Liver (tissue), 8 donors: ENCODE measurements at regions not wholly inside any gene's neighbourhood (a gene's known extent, or its start where the extent isn't known, plus 50 kb on each side); places are given as distances from the start of the nearest gene placed in this dataset.

Experiments used
- DNase-seq: peaks from one replicate; pipeline ENCODE4 v3.0.0-alpha.2; 2017; ENCODE audit warnings: low spot score
- H3K27ac ChIP-seq, 2 donors: one replicate each; pipeline ENCODE4 v1.7.0; 2013; ENCODE audit warnings: inconsistent platforms in 2 of 2, low read length in 2 of 2, control low read depth in 1 of 2, low read depth in 1 of 2, mild to moderate bottlenecking in 1 of 2
- H3K27me3 ChIP-seq, 4 donors: one replicate each; pipeline versions ENCODE4 v1.6.1 to v1.7.0; 2013; ENCODE audit warnings: low read length in 3 of 4, inconsistent platforms in 1 of 4, mild to moderate bottlenecking in 1 of 4, moderate library complexity in 1 of 4; ENCODE audit not compliant: control insufficient read depth in 4 of 4, insufficient read depth in 4 of 4
- H3K36me3 ChIP-seq, 4 donors: one replicate each; pipeline versions ENCODE4 v1.6.1 to v1.7.0; 2013; ENCODE audit warnings: low read length in 3 of 4, mild to moderate bottlenecking in 3 of 4, low read depth in 1 of 4, moderate library complexity in 1 of 4; ENCODE audit not compliant: control insufficient read depth in 4 of 4, insufficient read depth in 3 of 4
- H3K4me1 ChIP-seq, 4 donors: one replicate each; pipeline versions ENCODE4 v1.6.1 to v1.7.0; 2013; ENCODE audit warnings: low read length in 3 of 4, mild to moderate bottlenecking in 3 of 4, moderate library complexity in 1 of 4; ENCODE audit not compliant: control insufficient read depth in 4 of 4, insufficient read depth in 4 of 4
- H3K4me3 ChIP-seq, 3 donors: one replicate each; pipeline versions ENCODE4 v1.6.1 to v1.7.0; 2013; ENCODE audit warnings: low read length in 3 of 3, control low read depth in 1 of 3, low read depth in 1 of 3, mild to moderate bottlenecking in 1 of 3
- H3K9ac ChIP-seq, 2 donors: one replicate each; pipeline ENCODE4 v1.7.0; 2013; ENCODE audit warnings: low read length in 2 of 2, mild to moderate bottlenecking in 2 of 2, moderate library complexity in 2 of 2, control low read depth in 1 of 2, low read depth in 1 of 2
- H3K9me3 ChIP-seq, 4 donors: one replicate each; pipeline versions ENCODE4 v1.6.1 to v1.7.0; 2013; ENCODE audit warnings: low read length in 3 of 4; ENCODE audit not compliant: control insufficient read depth in 4 of 4
- EGR1 ChIP-seq, 2 donors: IDR thresholded peaks; 2 replicates each; pipeline ENCODE4 v1.6.1; 2016 to 2018; ENCODE audit warnings: antibody characterized with exemption in 2 of 2, low read depth in 2 of 2
- FOXA1 ChIP-seq: IDR thresholded peaks from 2 replicates; pipeline ENCODE4 v1.6.1; 2016; ENCODE audit warnings: antibody characterized with exemption
- FOXA2 ChIP-seq: IDR thresholded peaks from 2 replicates; pipeline ENCODE4 v1.6.1; 2016; ENCODE audit warnings: antibody characterized with exemption
- GABPA ChIP-seq, 2 donors: IDR thresholded peaks in 1 of 2; conservative IDR thresholded peaks in 1 of 2; 2 replicates each; pipeline ENCODE4 v1.6.1; 2016; ENCODE audit warnings: antibody characterized with exemption in 2 of 2, mild to moderate bottlenecking in 1 of 2, moderate library complexity in 1 of 2
- HNF4A ChIP-seq, 2 donors: conservative IDR thresholded peaks; 2 replicates each; pipeline ENCODE4 v1.6.1; 2016; ENCODE audit warnings: antibody characterized with exemption in 2 of 2, mild to moderate bottlenecking in 2 of 2
- HNF4G ChIP-seq: IDR thresholded peaks from 2 replicates; pipeline ENCODE4 v1.6.1; 2016; ENCODE audit warnings: antibody characterized with exemption
- JUND ChIP-seq, 2 donors: IDR thresholded peaks; 2 replicates each; pipeline ENCODE4 v1.6.1; 2016; ENCODE audit warnings: antibody characterized with exemption in 2 of 2
- NR2F2 ChIP-seq: IDR thresholded peaks from 2 replicates; pipeline ENCODE4 v1.6.1; 2016; ENCODE audit warnings: antibody characterized with exemption
- RAD21 ChIP-seq, 2 donors: IDR thresholded peaks; 2 replicates each; pipeline ENCODE4 v1.6.1; 2016; ENCODE audit warnings: antibody characterized with exemption in 2 of 2, mild to moderate bottlenecking in 2 of 2
- SP1 ChIP-seq: IDR thresholded peaks from 2 replicates; pipeline ENCODE4 v1.6.1; 2018; ENCODE audit warnings: antibody characterized with exemption, mild to moderate bottlenecking
- YY1 ChIP-seq: IDR thresholded peaks from 2 replicates; pipeline ENCODE4 v1.6.1; 2016; ENCODE audit warnings: antibody characterized with exemption, mild to moderate bottlenecking
- WGBS: extraction: QIAGEN DNeasy Blood & Tissue Kit; methylation state at CpG from one replicate; pipeline ENCODE4 v1.1.7; 2013; 5-methylcytosine and 5-hydroxymethylcytosine counted together
- TF ChIP-seq, protein P1 (sequence below): fragments of 150-350 bp; IDR thresholded peaks from 2 replicates; pipeline ENCODE4 v1.5.1; 2017; ENCODE audit warnings: improper control_type of control experiment, low read depth, low read length; ENCODE audit not compliant: missing input control
- TF ChIP-seq, protein P2 (sequence below): IDR thresholded peaks from 2 replicates; pipeline ENCODE4 v1.6.1; 2016; ENCODE audit warnings: antibody characterized with exemption
- TF ChIP-seq, protein P3 (sequence below): IDR thresholded peaks from 2 replicates; pipeline ENCODE4 v1.6.1; 2016; ENCODE audit warnings: antibody characterized with exemption
- TF ChIP-seq, protein P4 (sequence below): IDR thresholded peaks from 2 replicates; pipeline ENCODE4 v1.6.1; 2016; ENCODE audit warnings: antibody characterized with exemption
- donor health status: healthy.
- donor health status: healthy.
- donor health status: healthy.
- donor health status: healthy.
- donor health status: healthy.

DNA sequence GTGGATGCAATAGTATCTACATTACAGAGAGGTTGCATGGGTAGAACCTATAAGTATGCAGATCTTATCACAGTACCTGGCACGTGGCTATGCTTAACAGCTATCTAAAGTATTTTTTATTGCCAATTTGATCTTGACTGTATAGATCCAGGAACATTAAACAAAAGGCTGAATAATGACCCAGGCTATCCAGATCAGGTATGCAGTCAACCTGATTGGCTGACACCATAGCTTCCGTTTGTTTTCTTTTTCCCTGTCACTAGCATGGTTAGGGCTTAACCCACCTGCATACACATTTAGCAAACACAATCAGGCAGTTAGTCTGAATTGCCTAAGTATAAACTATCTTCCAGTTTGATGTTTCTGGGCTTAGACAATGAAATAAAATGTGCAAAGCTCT is 264.9 kb upstream of the PLXNA2 start:
- DNase-seq = no peak
- WGBS = 71% methylated on average over 2 of the region's 2 CpGs
- H3K27me3 ChIP-seq = no peaks in the 10 kb centered on the region
- H3K27ac ChIP-seq = no peak overlapping the region
- no peaks in the 10 kb centered on the region for H3K36me3 ChIP-seq
- H3K4me3 ChIP-seq = no peak overlapping the region
- H3K9me3 ChIP-seq = no peaks in the 10 kb centered on the region
- TF ChIP-seq, protein P1, sequence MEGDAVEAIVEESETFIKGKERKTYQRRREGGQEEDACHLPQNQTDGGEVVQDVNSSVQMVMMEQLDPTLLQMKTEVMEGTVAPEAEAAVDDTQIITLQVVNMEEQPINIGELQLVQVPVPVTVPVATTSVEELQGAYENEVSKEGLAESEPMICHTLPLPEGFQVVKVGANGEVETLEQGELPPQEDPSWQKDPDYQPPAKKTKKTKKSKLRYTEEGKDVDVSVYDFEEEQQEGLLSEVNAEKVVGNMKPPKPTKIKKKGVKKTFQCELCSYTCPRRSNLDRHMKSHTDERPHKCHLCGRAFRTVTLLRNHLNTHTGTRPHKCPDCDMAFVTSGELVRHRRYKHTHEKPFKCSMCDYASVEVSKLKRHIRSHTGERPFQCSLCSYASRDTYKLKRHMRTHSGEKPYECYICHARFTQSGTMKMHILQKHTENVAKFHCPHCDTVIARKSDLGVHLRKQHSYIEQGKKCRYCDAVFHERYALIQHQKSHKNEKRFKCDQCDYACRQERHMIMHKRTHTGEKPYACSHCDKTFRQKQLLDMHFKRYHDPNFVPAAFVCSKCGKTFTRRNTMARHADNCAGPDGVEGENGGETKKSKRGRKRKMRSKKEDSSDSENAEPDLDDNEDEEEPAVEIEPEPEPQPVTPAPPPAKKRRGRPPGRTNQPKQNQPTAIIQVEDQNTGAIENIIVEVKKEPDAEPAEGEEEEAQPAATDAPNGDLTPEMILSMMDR = no peak
- TF ChIP-seq JUND (IDR thresholded peaks at IDR 0.05) = no peak
- TF ChIP-seq SP1 = no peak
- TF ChIP-seq NR2F2 = no peak
- no peak for TF ChIP-seq EGR1 (IDR thresholded peaks at IDR 0.05; ENCODE audit: low read depth in 2 of 2)
- no peaks in the 10 kb centered on the region for H3K4me1 ChIP-seq
- no peak overlapping the region for H3K9ac ChIP-seq

DNA sequence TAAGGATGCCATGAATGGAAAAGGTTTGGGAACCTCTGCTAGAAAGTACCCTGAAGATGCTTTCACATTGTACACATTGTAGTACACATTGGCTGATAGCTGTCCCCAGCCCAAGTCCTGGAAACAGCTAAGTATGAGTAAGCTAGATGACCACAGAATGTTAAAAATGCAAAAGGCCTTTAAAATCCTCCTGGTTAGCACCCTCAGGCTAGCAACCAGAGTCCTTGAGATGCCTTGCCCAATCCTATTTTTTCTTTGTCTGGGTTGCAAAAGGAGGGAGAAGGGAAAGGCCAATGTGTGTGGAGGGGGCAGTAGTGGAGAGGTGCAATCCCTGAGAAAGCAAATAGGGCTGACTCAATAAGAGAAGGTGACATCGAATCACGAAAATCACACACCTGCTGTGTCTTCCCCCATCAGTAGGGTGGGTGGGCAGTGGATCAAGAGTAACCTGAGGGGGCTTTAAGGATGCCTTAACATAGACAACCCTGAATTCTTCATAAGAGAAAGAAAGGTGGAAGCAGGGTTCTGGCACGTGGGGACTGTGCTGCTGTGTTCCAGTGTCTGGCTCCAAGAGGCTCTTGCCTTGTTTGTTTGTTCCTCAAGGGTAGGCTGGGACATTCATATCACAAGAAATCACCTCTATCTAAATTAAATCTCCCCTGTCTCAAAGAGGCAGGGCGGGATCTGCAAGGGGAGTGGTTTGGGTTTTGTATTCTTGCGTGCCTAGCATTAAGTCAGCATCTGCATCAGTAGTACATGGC is 266.2 kb upstream of the PLXNA2 start:
- H3K27ac ChIP-seq = no peak overlapping the region
- 93% methylated on average over 5 of the region's 5 CpGs for WGBS
- H3K4me3 ChIP-seq = no peak overlapping the region

More for the DNA sequence above, 266.2 kb upstream of the PLXNA2 start:
- Histone ChIP-seq H3K27me3 (no peaks in the 10 kb centered on the region), H3K9ac (no peak overlapping the region), H3K36me3 (no peaks in the 10 kb centered on the region), H3K9me3 (no peaks in the 10 kb centered on the region), H3K4me1 (no peaks in the 10 kb centered on the region)
- no peak for TF ChIP-seq FOXA1
- TF ChIP-seq, protein P1 = no peak
- no peak for TF ChIP-seq JUND (IDR thresholded peaks at IDR 0.05)
- no peak for TF ChIP-seq NR2F2
- TF ChIP-seq EGR1 (IDR thresholded peaks at IDR 0.05; ENCODE audit: low read depth in 2 of 2) = no peak
- no peak for TF ChIP-seq SP1
- no peak for TF ChIP-seq YY1
- TF ChIP-seq, protein P2, sequence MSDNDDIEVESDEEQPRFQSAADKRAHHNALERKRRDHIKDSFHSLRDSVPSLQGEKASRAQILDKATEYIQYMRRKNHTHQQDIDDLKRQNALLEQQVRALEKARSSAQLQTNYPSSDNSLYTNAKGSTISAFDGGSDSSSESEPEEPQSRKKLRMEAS = no peak
- no peak for TF ChIP-seq HNF4A (conservative IDR thresholded peaks at IDR 0.05)
- no peak for TF ChIP-seq HNF4G
- no peak for TF ChIP-seq FOXA2
- TF ChIP-seq RAD21 (IDR thresholded peaks at IDR 0.05) = no peak
- TF ChIP-seq, protein P3, sequence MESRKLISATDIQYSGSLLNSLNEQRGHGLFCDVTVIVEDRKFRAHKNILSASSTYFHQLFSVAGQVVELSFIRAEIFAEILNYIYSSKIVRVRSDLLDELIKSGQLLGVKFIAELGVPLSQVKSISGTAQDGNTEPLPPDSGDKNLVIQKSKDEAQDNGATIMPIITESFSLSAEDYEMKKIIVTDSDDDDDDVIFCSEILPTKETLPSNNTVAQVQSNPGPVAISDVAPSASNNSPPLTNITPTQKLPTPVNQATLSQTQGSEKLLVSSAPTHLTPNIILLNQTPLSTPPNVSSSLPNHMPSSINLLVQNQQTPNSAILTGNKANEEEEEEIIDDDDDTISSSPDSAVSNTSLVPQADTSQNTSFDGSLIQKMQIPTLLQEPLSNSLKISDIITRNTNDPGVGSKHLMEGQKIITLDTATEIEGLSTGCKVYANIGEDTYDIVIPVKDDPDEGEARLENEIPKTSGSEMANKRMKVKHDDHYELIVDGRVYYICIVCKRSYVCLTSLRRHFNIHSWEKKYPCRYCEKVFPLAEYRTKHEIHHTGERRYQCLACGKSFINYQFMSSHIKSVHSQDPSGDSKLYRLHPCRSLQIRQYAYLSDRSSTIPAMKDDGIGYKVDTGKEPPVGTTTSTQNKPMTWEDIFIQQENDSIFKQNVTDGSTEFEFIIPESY = no peak
- TF ChIP-seq GABPA (IDR thresholded peaks at IDR 0.05 in 1 of 2, conservative IDR thresholded peaks at IDR 0.05 in 1 of 2) = no peak
- TF ChIP-seq, protein P4, sequence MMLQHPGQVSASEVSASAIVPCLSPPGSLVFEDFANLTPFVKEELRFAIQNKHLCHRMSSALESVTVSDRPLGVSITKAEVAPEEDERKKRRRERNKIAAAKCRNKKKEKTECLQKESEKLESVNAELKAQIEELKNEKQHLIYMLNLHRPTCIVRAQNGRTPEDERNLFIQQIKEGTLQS = no peak
- no peak for DNase-seq
